ENCODE measurements at regions not wholly inside any gene's neighbourhood (a gene's known extent, or its start where the extent isn't known, plus 50 kb on each side); places are given as distances from the start of the nearest gene placed in this dataset.

GRCh38 chr18:47627030-47627429, 303.4 kb downstream of the SMAD2 start:
- Histone ChIP-seq H3K9me3 (ENCODE audit: control insufficient read depth in 1 of 2, insufficient read depth in 1 of 2, low read length in 2 of 2) (no peaks in the 10 kb centered on the region), H3K4me3 (ENCODE audit: low read length) (no peak overlapping the region), H3K27me3 (ENCODE audit: control insufficient read depth in 1 of 2, insufficient read depth in 2 of 2, low read length in 2 of 2) (peaks cover 0 to 3% of the 10 kb centered on the region in 2 experiments), H3K4me1 (ENCODE audit: insufficient read depth, low read length) (no peaks in the 10 kb centered on the region), H3K36me3 (ENCODE audit: insufficient read depth, low read length) (no peaks in the 10 kb centered on the region), H3K27ac (ENCODE audit: low read depth in 1 of 2, low read length in 2 of 2) (no peak overlapping the region)
- no peaks in the 10 kb centered on the region for H3K36me3 Mint-ChIP-seq (ENCODE audit: low read depth)
- no peak for DNase-seq
- no peak overlapping the region for H3K4me3 Mint-ChIP-seq
- no peaks in the 10 kb centered on the region for H3K4me1 Mint-ChIP-seq (ENCODE audit: low read depth)
- no peak overlapping the region for H3K27ac Mint-ChIP-seq
- POLR2A ChIA-PET = no interaction called here
- TF ChIP-seq CTCF (IDR thresholded peaks at IDR 0.05) = no peak
- peaks cover 23% of the 10 kb centered on the region for H3K27me3 Mint-ChIP-seq
- CTCF ChIA-PET = no interaction called here
- intact Hi-C loops (cut with DNase I, micrococcal nuclease) = no loop called here
- no peak for ATAC-seq (ENCODE audit: poor library complexity)
- H3K9me3 Mint-ChIP-seq = no peaks in the 10 kb centered on the region

- Histone ChIP-seq H3K9me3 (ENCODE audit: control insufficient read depth in 1 of 2, insufficient read depth in 1 of 2, low read length in 2 of 2) (no peaks in the 10 kb centered on the region), H3K4me3 (ENCODE audit: low read length) (no peak overlapping the region), H3K4me1 (ENCODE audit: insufficient read depth, low read length) (no peaks in the 10 kb centered on the region), H3K27ac (ENCODE audit: low read depth in 1 of 2, low read length in 2 of 2) (no peak overlapping the region), H3K27me3 (ENCODE audit: control insufficient read depth in 1 of 2, insufficient read depth in 2 of 2, low read length in 2 of 2) (peaks cover 0 to 3% of the 10 kb centered on the region in 2 experiments), H3K36me3 (ENCODE audit: insufficient read depth, low read length) (no peaks in the 10 kb centered on the region)
- DNase-seq = no peak
- no peaks in the 10 kb centered on the region for H3K36me3 Mint-ChIP-seq (ENCODE audit: low read depth)
- intact Hi-C loops (cut with DNase I, micrococcal nuclease) = no loop called here
- H3K4me1 Mint-ChIP-seq (ENCODE audit: low read depth) = no peaks in the 10 kb centered on the region
- CTCF ChIA-PET = no interaction called here
- no peak for ATAC-seq (ENCODE audit: poor library complexity)
- no peaks in the 10 kb centered on the region for H3K9me3 Mint-ChIP-seq
- no peak overlapping the region for H3K27ac Mint-ChIP-seq
- no peak overlapping the region for H3K4me3 Mint-ChIP-seq
- POLR2A ChIA-PET = no interaction called here
- peaks cover 11% of the 10 kb centered on the region for H3K27me3 Mint-ChIP-seq
- no peak for TF ChIP-seq CTCF (IDR thresholded peaks at IDR 0.05)
Measured at GRCh38 chr18:47619771-47620448, 310.5 kb downstream of the SMAD2 start.

GRCh38 chr18:47618758-47619157, 311.7 kb downstream of the SMAD2 start:
- POLR2A ChIA-PET = no interaction called here
- intact Hi-C loops (cut with DNase I, micrococcal nuclease) = no loop called here
- Histone ChIP-seq H3K9me3 (ENCODE audit: control insufficient read depth in 1 of 2, insufficient read depth in 1 of 2, low read length in 2 of 2) (no peaks in the 10 kb centered on the region), H3K27ac (ENCODE audit: low read depth in 1 of 2, low read length in 2 of 2) (no peak overlapping the region), H3K36me3 (ENCODE audit: insufficient read depth, low read length) (no peaks in the 10 kb centered on the region), H3K27me3 (ENCODE audit: control insufficient read depth in 1 of 2, insufficient read depth in 2 of 2, low read length in 2 of 2) (peaks cover 0 to 3% of the 10 kb centered on the region in 2 experiments), H3K4me1 (ENCODE audit: insufficient read depth, low read length) (no peaks in the 10 kb centered on the region), H3K4me3 (ENCODE audit: low read length) (no peak overlapping the region)
- H3K27ac Mint-ChIP-seq = no peak overlapping the region
- no peak overlapping the region for H3K4me3 Mint-ChIP-seq
- no peaks in the 10 kb centered on the region for H3K36me3 Mint-ChIP-seq (ENCODE audit: low read depth)
- CTCF ChIA-PET = no interaction called here
- H3K27me3 Mint-ChIP-seq = peaks cover 11% of the 10 kb centered on the region
- no peaks in the 10 kb centered on the region for H3K4me1 Mint-ChIP-seq (ENCODE audit: low read depth)
- ATAC-seq (ENCODE audit: poor library complexity) (no peak), DNase-seq (no peak)
- no peak for TF ChIP-seq CTCF (IDR thresholded peaks at IDR 0.05)
- H3K9me3 Mint-ChIP-seq = no peaks in the 10 kb centered on the region
